H1 (cell line): ENCODE measurements at regions not wholly inside any gene's neighbourhood (a gene's known extent, or its start where the extent isn't known, plus 50 kb on each side); places are given as distances from the start of the nearest gene placed in this dataset.

ENCODE experiments used
- CTCF ChIA-PET: fragments of 300-600 bp; sonication (Branson Sonifier 250); formaldehyde crosslinking; loops from one replicate; lab custom pipeline; 2021; ENCODE audit not compliant: partially characterized antibody; lab: Charles Lee
- POLR2A ChIA-PET: fragments of 300-600 bp; sonication (Branson Sonifier 250); formaldehyde crosslinking; loops from one replicate; lab custom pipeline; 2021; ENCODE audit warnings: inconsistent platforms; ENCODE audit not compliant: partially characterized antibody; lab: Charles Lee
- DNase-seq, 2 experiments: peaks; one replicate each; pipeline versions ENCODE4 v3.0.0 to v3.0.0-alpha.2; 2010 to 2022; ENCODE audit warnings: low spot score in 2 of 2, low read depth in 1 of 2, mixed read lengths in 1 of 2
- FAIRE-seq: peaks from 2 replicates; lab custom pipeline; 2011; peaks lifted over from hg19 to GRCh38; lab: Jason Lieb, UNC
- H2AFZ ChIP-seq: 2 replicates; pipeline ENCODE4 v1.8.1; 2012; ENCODE audit warnings: low read length, inconsistent platforms
- H2AK5ac ChIP-seq: 2 replicates; pipeline ENCODE4 v1.6.1; 2013; ENCODE audit warnings: low read depth, low read length
- H2BK120ac ChIP-seq: replicated peaks from 2 replicates; pipeline ENCODE3; 2013; ENCODE audit warnings: low read depth, low read length, inconsistent platforms
- H2BK12ac ChIP-seq: 2 replicates; pipeline ENCODE4 v1.6.1; 2013; ENCODE audit warnings: low read depth, low read length
- H2BK15ac ChIP-seq: 2 replicates; pipeline ENCODE4 v1.6.1; 2013; ENCODE audit warnings: low read length
- H2BK20ac ChIP-seq: 2 replicates; pipeline ENCODE4 v1.6.1; 2013; ENCODE audit warnings: low read length
- H2BK5ac ChIP-seq: 2 replicates; pipeline ENCODE4 v1.6.1; 2013; ENCODE audit warnings: low read depth, low read length
- H3K14ac ChIP-seq: 2 replicates; pipeline ENCODE4 v1.6.1; 2013; ENCODE audit warnings: inconsistent platforms; ENCODE audit not compliant: insufficient read length
- H3K18ac ChIP-seq: 2 replicates; pipeline ENCODE4 v1.6.1; 2013; ENCODE audit warnings: low read length; ENCODE audit errors: extremely low read depth
- H3K23ac ChIP-seq: 2 replicates; pipeline ENCODE4 v1.6.1; 2013; ENCODE audit warnings: inconsistent platforms; ENCODE audit not compliant: insufficient read length
- H3K23me2 ChIP-seq: 2 replicates; pipeline ENCODE4 v1.6.1; 2013; ENCODE audit warnings: low read depth, low read length
- H3K27ac ChIP-seq: 2 replicates; pipeline ENCODE4 v1.6.1; 2011; ENCODE audit warnings: low read depth, low read length, inconsistent platforms
- H3K27me3 ChIP-seq, 4 experiments: replicated peaks in 1 of 4; 1 replicate in 1 of 4; 2 replicates in 3 of 4; pipeline versions ENCODE4 v1.6.1 to v1.8.1; 2011 to 2013; ENCODE audit warnings: low read length in 3 of 4, mild to moderate bottlenecking in 3 of 4, inconsistent platforms in 2 of 4, mixed read lengths in 2 of 4, moderate library complexity in 1 of 4; ENCODE audit not compliant: control insufficient read depth in 3 of 4, insufficient read depth in 3 of 4; ENCODE audit errors: extremely low read depth in 1 of 4
- H3K36me3 ChIP-seq, 4 experiments: 2 replicates each; pipeline versions ENCODE4 v1.6.1 to v1.8.1; 2011 to 2013; ENCODE audit warnings: mild to moderate bottlenecking in 4 of 4, low read length in 3 of 4, moderate library complexity in 2 of 4, control low read depth in 1 of 4, inconsistent platforms in 1 of 4; ENCODE audit not compliant: insufficient read depth in 4 of 4, control insufficient read depth in 2 of 4
- H3K4ac ChIP-seq: replicated peaks from 2 replicates; pipeline ENCODE3; 2013; ENCODE audit warnings: low read length, low read depth, mixed read lengths, inconsistent platforms; ENCODE audit not compliant: insufficient read length
- H3K4me1 ChIP-seq, 4 experiments: replicated peaks in 1 of 4; 1 replicate in 1 of 4; 2 replicates in 3 of 4; pipeline versions ENCODE4 v1.6.1 to v1.8.1; 2011 to 2013; ENCODE audit warnings: low read length in 3 of 4, inconsistent platforms in 2 of 4, mixed read lengths in 1 of 4; ENCODE audit not compliant: insufficient read depth in 4 of 4, control insufficient read depth in 3 of 4
- H3K4me2 ChIP-seq, 2 experiments: 2 replicates each; pipeline versions ENCODE4 v1.6.1 to v1.8.1; 2011 to 2013; ENCODE audit warnings: low read depth in 2 of 2, low read length in 2 of 2, control low read depth in 1 of 2, inconsistent platforms in 1 of 2, mild to moderate bottlenecking in 1 of 2; ENCODE audit not compliant: insufficient read depth in 1 of 2
- H3K4me3 ChIP-seq, 4 experiments: fragments of 200-600, 300-600 bp in 1 of 4; sonication (generic), shearing (Covaris generic), sonication (Bioruptor Twin) in 1 of 4; 2 replicates each; pipeline versions ENCODE4 v1.5.1 to v1.8.1; 2011 to 2016; ENCODE audit warnings: low read length in 4 of 4, low read depth in 3 of 4, control low read depth in 2 of 4, inconsistent platforms in 2 of 4, mild to moderate bottlenecking in 2 of 4, mixed read lengths in 1 of 4, moderate library complexity in 1 of 4; ENCODE audit not compliant: insufficient read depth in 2 of 4; ENCODE audit errors: extremely low read depth in 1 of 4
- H3K56ac ChIP-seq: replicated peaks from 2 replicates; pipeline ENCODE3; 2013; ENCODE audit warnings: low read depth, mild to moderate bottlenecking, mixed read lengths, low read length, inconsistent platforms; ENCODE audit not compliant: insufficient read length
- H3K79me1 ChIP-seq: 2 replicates; pipeline ENCODE4 v1.6.1; 2013; ENCODE audit warnings: low read depth, low read length, control low read depth
- H3K79me2 ChIP-seq, 2 experiments: 2 replicates each; pipeline versions ENCODE4 v1.6.1 to v1.8.1; 2012 to 2013; ENCODE audit warnings: low read length in 2 of 2, mild to moderate bottlenecking in 2 of 2, inconsistent platforms in 1 of 2; ENCODE audit not compliant: insufficient read depth in 2 of 2, control insufficient read depth in 1 of 2
- H3K9ac ChIP-seq, 4 experiments: replicated peaks in 1 of 4; 1 replicate in 1 of 4; 2 replicates in 3 of 4; pipeline versions ENCODE4 v1.6.1 to v1.8.1; 2011 to 2013; ENCODE audit warnings: low read depth in 3 of 4, low read length in 3 of 4, control low read depth in 2 of 4, mild to moderate bottlenecking in 2 of 4, moderate library complexity in 2 of 4, inconsistent platforms in 1 of 4; ENCODE audit errors: extremely low read depth in 1 of 4
- H3K9me3 ChIP-seq, 2 experiments: 2 replicates each; pipeline versions ENCODE4 v1.6.1 to v1.8.1; 2012 to 2013; ENCODE audit warnings: mild to moderate bottlenecking in 2 of 2, moderate library complexity in 2 of 2, control low read depth in 1 of 2, inconsistent platforms in 1 of 2, low read depth in 1 of 2, low read length in 1 of 2, mixed read lengths in 1 of 2; ENCODE audit not compliant: insufficient read depth in 2 of 2
- H4K20me1 ChIP-seq, 2 experiments: replicated peaks in 1 of 2; 2 replicates each; pipeline versions ENCODE3 to v1.8.1; 2011 to 2013; ENCODE audit warnings: inconsistent platforms in 2 of 2, low read length in 2 of 2, mild to moderate bottlenecking in 1 of 2; ENCODE audit not compliant: insufficient read depth in 2 of 2, control insufficient read depth in 1 of 2
- H4K5ac ChIP-seq: 2 replicates; pipeline ENCODE4 v1.6.1; 2013; ENCODE audit warnings: low read length, low read depth, mixed read lengths, inconsistent platforms; ENCODE audit not compliant: insufficient read length
- H4K8ac ChIP-seq: 2 replicates; pipeline ENCODE4 v1.8.0; 2013; ENCODE audit warnings: mild to moderate bottlenecking, moderate library complexity, low read length, inconsistent platforms; ENCODE audit not compliant: insufficient read depth; ENCODE audit errors: extremely low read depth
- H4K91ac ChIP-seq: replicated peaks from 2 replicates; pipeline ENCODE3; 2013; ENCODE audit warnings: low read length, mixed read lengths, inconsistent platforms; ENCODE audit not compliant: insufficient read length
- BCL11A ChIP-seq, 2 experiments: IDR thresholded peaks; one replicate each; pipeline ENCODE4 v1.6.1; 2011; ENCODE audit warnings: low read depth in 2 of 2, low read length in 2 of 2, mild to moderate bottlenecking in 2 of 2
- CBX8 ChIP-seq: fragments of 300-800, 300-1000 bp; sonication (generic); IDR thresholded peaks from 2 replicates; pipeline ENCODE4 v1.7.1; 2016; ENCODE audit warnings: low read depth, low read length, borderline replicate concordance
- CTBP2 ChIP-seq: IDR thresholded peaks from 2 replicates; pipeline ENCODE4 v1.7.0; 2011; ENCODE audit warnings: borderline replicate concordance, mild to moderate bottlenecking, moderate library complexity, mixed read lengths, low read length; ENCODE audit not compliant: insufficient read depth, insufficient read length
- EGR1 ChIP-seq: IDR thresholded peaks from 2 replicates; pipeline ENCODE4 v1.6.1; 2011; ENCODE audit warnings: low read depth, low read length, borderline replicate concordance
- FOSL1 ChIP-seq: IDR thresholded peaks from 2 replicates; pipeline ENCODE4 v1.6.1; 2011; ENCODE audit warnings: mild to moderate bottlenecking, low read depth, low read length, moderate library complexity; ENCODE audit not compliant: insufficient read depth
- JUN ChIP-seq: IDR thresholded peaks from 2 replicates; pipeline ENCODE4 v1.6.1; 2011; ENCODE audit warnings: low read depth, mild to moderate bottlenecking, improper control_type of control experiment, low read length
- KDM4A ChIP-seq: IDR thresholded peaks from one replicate; pipeline ENCODE4 v1.7.1; 2012; ENCODE audit warnings: low read depth, mild to moderate bottlenecking, moderate library complexity, low read length, inconsistent platforms; ENCODE audit not compliant: severe bottlenecking
- MAFK ChIP-seq: IDR thresholded peaks from 2 replicates; pipeline ENCODE4 v1.6.1; 2012; ENCODE audit warnings: low read depth, mild to moderate bottlenecking, improper control_type of control experiment, low read length
- NANOG ChIP-seq: IDR thresholded peaks from 2 replicates; pipeline ENCODE4 v1.6.1; 2011; ENCODE audit warnings: low read length, low read depth, mild to moderate bottlenecking, inconsistent platforms; ENCODE audit not compliant: insufficient read depth, poor library complexity, severe bottlenecking
- POLR2A ChIP-seq, 2 experiments: IDR thresholded peaks; 1 replicate in 1 of 2; 2 replicates in 1 of 2; pipeline ENCODE4 v1.6.1; 2011; ENCODE audit warnings: low read depth in 2 of 2, low read length in 2 of 2, mild to moderate bottlenecking in 2 of 2; ENCODE audit errors: control extremely low read depth in 1 of 2
- RBBP5 ChIP-seq: IDR thresholded peaks from 2 replicates; pipeline ENCODE4 v1.7.1; 2012; ENCODE audit warnings: low read depth, mild to moderate bottlenecking, inconsistent platforms, low read length, moderate library complexity, borderline replicate concordance
- SAP30 ChIP-seq: fragments of 300-600 bp; sonication (generic); IDR thresholded peaks from 2 replicates; pipeline ENCODE4 v1.7.1; 2012; ENCODE audit warnings: low read length, moderate library complexity, mild to moderate bottlenecking, inconsistent platforms; ENCODE audit not compliant: insufficient read depth, insufficient replicate concordance
- SP1 ChIP-seq: IDR thresholded peaks from 2 replicates; pipeline ENCODE4 v1.6.1; 2011; ENCODE audit warnings: low read depth, low read length
- SRF ChIP-seq: IDR thresholded peaks from 2 replicates; pipeline ENCODE4 v1.6.1; 2011; ENCODE audit warnings: mild to moderate bottlenecking, low read depth, low read length, moderate library complexity
- SUZ12 ChIP-seq: fragments of 200-600 bp; sonication (generic); IDR thresholded peaks from 2 replicates; pipeline ENCODE4 v1.6.1; 2012; ENCODE audit warnings: mild to moderate bottlenecking, inconsistent platforms, low read length, moderate library complexity, mixed read lengths
- YY1 ChIP-seq: IDR thresholded peaks from 2 replicates; pipeline ENCODE4 v1.6.1; 2011; ENCODE audit warnings: low read depth, mild to moderate bottlenecking, low read length
- WGBS, 2 experiments: shearing (Covaris generic) in 1 of 2; methylation state at CpG; one replicate each; pipeline versions ENCODE4 v1.1.6 to v1.1.7; 2013 to 2015; ENCODE audit warnings: low lambda C conversion rate in 2 of 2, mixed read lengths in 2 of 2, inconsistent platforms in 1 of 2, low coverage in 1 of 2, missing lambda C conversion rate in 1 of 2; ENCODE audit not compliant: insufficient replicate concordance in 2 of 2, insufficient coverage in 1 of 2, insufficient read length in 1 of 2; ENCODE audit errors: extremely low coverage in 1 of 2, missing lambda C conversion rate in 1 of 2; 5-methylcytosine and 5-hydroxymethylcytosine counted together

DNA sequence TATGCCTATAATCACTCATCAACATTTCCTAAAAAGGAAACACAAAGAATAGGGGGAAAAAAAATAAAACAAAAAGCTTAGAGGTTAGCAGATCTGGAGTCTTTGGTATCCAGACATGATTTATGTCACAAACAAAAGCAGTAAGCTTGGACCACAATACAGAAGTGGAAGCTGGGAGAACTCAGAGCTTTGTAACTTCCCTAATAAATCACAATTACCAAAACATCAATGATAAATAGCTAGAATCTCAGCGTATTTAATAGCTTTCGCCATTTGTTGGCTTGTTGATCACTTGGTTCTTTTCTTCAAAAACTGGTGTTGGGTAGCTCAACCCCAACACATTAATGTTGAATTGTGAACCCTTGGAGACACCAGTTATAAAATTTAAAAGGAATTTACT is 392.5 kb downstream of the IRS1 start:
- no peak overlapping the region for H2BK15ac ChIP-seq
- H4K8ac ChIP-seq, result no peak overlapping the region
- H3K23ac ChIP-seq, result no peak overlapping the region
- no peaks in the 10 kb centered on the region for H3K79me2 ChIP-seq
- H3K4ac ChIP-seq, result no peak overlapping the region
- DNase-seq (no peak), FAIRE-seq (no peak)
- H3K4me2 ChIP-seq, result no peak overlapping the region
- 95% methylated on average over 2 of the region's 2 CpGs; no CpG with 5 or more reads in 1 of the 2 experiments for WGBS, 2 experiments
- H4K20me1 ChIP-seq, result no peaks in the 10 kb centered on the region
- H3K14ac ChIP-seq, result no peak overlapping the region
- no peak overlapping the region for H4K91ac ChIP-seq
- CTCF ChIA-PET, result no interaction called here
- no peak overlapping the region for H4K5ac ChIP-seq
- H3K56ac ChIP-seq, result no peak overlapping the region
- H2BK20ac ChIP-seq, result no peak overlapping the region
- H3K36me3 ChIP-seq, result no peaks in the 10 kb centered on the region
- no peaks in the 10 kb centered on the region for H3K4me1 ChIP-seq
- H3K18ac ChIP-seq, result no peak overlapping the region
- no peak overlapping the region for H3K4me3 ChIP-seq
- H3K23me2 ChIP-seq, result no peaks in the 10 kb centered on the region
- no peak overlapping the region for H3K27ac ChIP-seq
- H2BK5ac ChIP-seq, result no peak overlapping the region
- H3K9ac ChIP-seq, result no peak overlapping the region
- no peaks in the 10 kb centered on the region for H3K9me3 ChIP-seq
- no peaks in the 10 kb centered on the region for H3K27me3 ChIP-seq
- H2AFZ ChIP-seq, result no peak overlapping the region
- no peak overlapping the region for H2BK12ac ChIP-seq
- H2AK5ac ChIP-seq, result no peak overlapping the region
- H3K79me1 ChIP-seq, result no peaks in the 10 kb centered on the region
- H2BK120ac ChIP-seq, result no peak overlapping the region
- POLR2A ChIA-PET, result interaction anchor here (0.7 kb wide), 1 partner anchor 658 kb away, joined by 3 read pairs; no protein-coding TSS in a partner anchor
- no peak for TF ChIP-seq FOSL1
- no peak for TF ChIP-seq MAFK
- no peak for TF ChIP-seq EGR1
- TF ChIP-seq SRF, result no peak
- TF ChIP-seq JUN, result no peak
- TF ChIP-seq RBBP5, result no peak
- TF ChIP-seq KDM4A, result no peak
- TF ChIP-seq CBX8, result no peak
- no peak for TF ChIP-seq SP1
- TF ChIP-seq POLR2A (IDR thresholded peaks at IDR 0.05; ENCODE audit: control extremely low read depth in 1 of 2, low read depth in 2 of 2, low read length in 2 of 2), result no peak
- TF ChIP-seq NANOG, result no peak
- TF ChIP-seq SUZ12, result no peak
- TF ChIP-seq YY1, result no peak
- TF ChIP-seq BCL11A (IDR thresholded peaks at IDR 0.05; ENCODE audit: low read depth in 2 of 2, low read length in 2 of 2), result no peak
- no peak for TF ChIP-seq CTBP2
- TF ChIP-seq SAP30, result no peak
